MCF 10A (cell line): ENCODE measurements at regions not wholly inside any gene's neighbourhood (a gene's known extent, or its start where the extent isn't known, plus 50 kb on each side); places are given as distances from the start of the nearest gene placed in this dataset.

ENCODE experiments used
- BruUV-seq: library from RNA; stranded (reverse); fragments of 400-500 nt; replicated peaks from 2 replicates; lab custom pipeline; 2021; lab: Mats Ljungman, UMichigan
- CTCF ChIA-PET: fragments of 300-600 bp; sonication (Branson Sonifier 250); formaldehyde crosslinking; extraction: SDS; loops from one replicate; lab custom pipeline; 2021; ENCODE audit warnings: antibody characterized with exemption, inconsistent platforms; lab: Yijun Ruan, JAX
- POLR2A ChIA-PET: fragments of 300-600, 350-650 bp; sonication (Branson Sonifier 250); formaldehyde crosslinking; extraction: SDS; loops from one replicate; lab custom pipeline; 2020; ENCODE audit warnings: antibody characterized with exemption, inconsistent platforms; lab: Yijun Ruan, JAX
- DNase-seq: peaks from one replicate; pipeline ENCODE4 v3.0.0-alpha.2; 2018; ENCODE audit not compliant: unreplicated experiment
- H3K27ac Mint-ChIP-seq: one replicate; pipeline ENCODE4 v1.8.0; 2022; ENCODE audit warnings: mild to moderate bottlenecking, low read depth, mixed read lengths; ENCODE audit not compliant: unreplicated experiment
- H3K27me3 Mint-ChIP-seq: one replicate; pipeline ENCODE4 v1.8.0; 2022; ENCODE audit warnings: mixed read lengths; ENCODE audit not compliant: insufficient read depth, unreplicated experiment
- H3K36me3 Mint-ChIP-seq: one replicate; pipeline ENCODE4 v1.8.0; 2022; ENCODE audit warnings: mild to moderate bottlenecking, moderate library complexity, mixed read lengths; ENCODE audit not compliant: insufficient read depth, unreplicated experiment
- H3K4me1 Mint-ChIP-seq: one replicate; pipeline ENCODE4 v1.8.0; 2022; ENCODE audit warnings: mixed read lengths; ENCODE audit not compliant: insufficient read depth, unreplicated experiment
- H3K4me3 Mint-ChIP-seq: one replicate; pipeline ENCODE4 v1.8.0; 2022; ENCODE audit warnings: mild to moderate bottlenecking, moderate library complexity, mixed read lengths; ENCODE audit not compliant: unreplicated experiment
- H3K9me3 Mint-ChIP-seq: one replicate; pipeline ENCODE4 v1.8.0; 2022; ENCODE audit warnings: mixed read lengths; ENCODE audit not compliant: unreplicated experiment
- intact Hi-C: fragments of 100-400 bp; cut with micrococcal nuclease; formaldehyde crosslinking; loops from 2 replicates; pipeline ENCODE4 v1.14.1; 2022
- TF ChIP-seq, protein P1 (sequence below): fragments of 200-600 bp; IDR thresholded peaks from one replicate; pipeline ENCODE4 v1.8.0; 2022; ENCODE audit warnings: antibody characterized with exemption, mild to moderate bottlenecking; ENCODE audit not compliant: unreplicated experiment

- CTCF ChIA-PET: interaction anchor here (0.5 kb wide), 1 partner anchor 62 kb away, joined by 3 read pairs; no protein-coding TSS in a partner anchor
- no peak for DNase-seq
- no peaks in the 10 kb centered on the region for H3K36me3 Mint-ChIP-seq
- TF ChIP-seq, protein P1, sequence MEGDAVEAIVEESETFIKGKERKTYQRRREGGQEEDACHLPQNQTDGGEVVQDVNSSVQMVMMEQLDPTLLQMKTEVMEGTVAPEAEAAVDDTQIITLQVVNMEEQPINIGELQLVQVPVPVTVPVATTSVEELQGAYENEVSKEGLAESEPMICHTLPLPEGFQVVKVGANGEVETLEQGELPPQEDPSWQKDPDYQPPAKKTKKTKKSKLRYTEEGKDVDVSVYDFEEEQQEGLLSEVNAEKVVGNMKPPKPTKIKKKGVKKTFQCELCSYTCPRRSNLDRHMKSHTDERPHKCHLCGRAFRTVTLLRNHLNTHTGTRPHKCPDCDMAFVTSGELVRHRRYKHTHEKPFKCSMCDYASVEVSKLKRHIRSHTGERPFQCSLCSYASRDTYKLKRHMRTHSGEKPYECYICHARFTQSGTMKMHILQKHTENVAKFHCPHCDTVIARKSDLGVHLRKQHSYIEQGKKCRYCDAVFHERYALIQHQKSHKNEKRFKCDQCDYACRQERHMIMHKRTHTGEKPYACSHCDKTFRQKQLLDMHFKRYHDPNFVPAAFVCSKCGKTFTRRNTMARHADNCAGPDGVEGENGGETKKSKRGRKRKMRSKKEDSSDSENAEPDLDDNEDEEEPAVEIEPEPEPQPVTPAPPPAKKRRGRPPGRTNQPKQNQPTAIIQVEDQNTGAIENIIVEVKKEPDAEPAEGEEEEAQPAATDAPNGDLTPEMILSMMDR: no peak
- no peak overlapping the region for H3K27ac Mint-ChIP-seq
- POLR2A ChIA-PET: no interaction called here
- H3K27me3 Mint-ChIP-seq: no peaks in the 10 kb centered on the region
- no peak overlapping the region for H3K4me3 Mint-ChIP-seq
- peaks cover 9% of the 10 kb centered on the region for H3K4me1 Mint-ChIP-seq
- H3K9me3 Mint-ChIP-seq: no peaks in the 10 kb centered on the region
- no TSS peak for BruUV-seq
- intact Hi-C loops: no loop called here
Observed at GRCh38 chr4:119739796-119740195, 111.2 kb upstream of the PDE5A start.

- no peaks in the 10 kb centered on the region for H3K36me3 Mint-ChIP-seq
- peaks cover 12% of the 10 kb centered on the region for H3K4me1 Mint-ChIP-seq
- no peak overlapping the region for H3K4me3 Mint-ChIP-seq
- no peaks in the 10 kb centered on the region for H3K27me3 Mint-ChIP-seq
- intact Hi-C loops: no loop called here
- DNase-seq: no peak
- TF ChIP-seq, protein P1: no peak
- H3K27ac Mint-ChIP-seq: no peak overlapping the region
- no TSS peak for BruUV-seq
- H3K9me3 Mint-ChIP-seq: no peaks in the 10 kb centered on the region
- POLR2A ChIA-PET: interaction anchor here (0.7 kb wide), 1 partner anchor 20 kb away, joined by 3 read pairs; no protein-coding TSS in a partner anchor
- CTCF ChIA-PET: interaction anchor here (0.6 kb wide), 1 partner anchor 351 kb away, joined by 4 read pairs; no protein-coding TSS in a partner anchor
Observed at GRCh38 chr4:119738901-119739300, 110.3 kb upstream of the PDE5A start.

- CTCF ChIA-PET: interaction anchor here (0.5 kb wide), 2 partner anchors 13 to 326 kb away, joined by 3 read pairs; no protein-coding TSS in a partner anchor
- H3K27ac Mint-ChIP-seq: no peak overlapping the region
- DNase-seq: no peak
- H3K4me3 Mint-ChIP-seq: no peak overlapping the region
- no peaks in the 10 kb centered on the region for H3K9me3 Mint-ChIP-seq
- TF ChIP-seq, protein P1: no peak
- peaks cover 17% of the 10 kb centered on the region for H3K4me1 Mint-ChIP-seq
- H3K36me3 Mint-ChIP-seq: no peaks in the 10 kb centered on the region
- intact Hi-C loops: no loop called here
- H3K27me3 Mint-ChIP-seq: no peaks in the 10 kb centered on the region
- POLR2A ChIA-PET: interaction anchor here (0.7 to 1.8 kb wide), 3 partner anchors 8 to 14 kb away, joined by 4 to 8 read pairs (median 4); no protein-coding TSS in a partner anchor
- no TSS peak for BruUV-seq
Observed at GRCh38 chr4:119736559-119736958, 108.0 kb upstream of the PDE5A start.

- POLR2A ChIA-PET: interaction anchor here (1.8 kb wide), 1 partner anchor 13 kb away, joined by 8 read pairs; no protein-coding TSS in a partner anchor
- H3K4me3 Mint-ChIP-seq: no peak overlapping the region
Observed at GRCh38 chr4:119735165-119735651, 106.6 kb upstream of the PDE5A start.

More at GRCh38 chr4:119735165-119735651, 106.6 kb upstream of the PDE5A start:
- peaks cover 31% of the 10 kb centered on the region for H3K4me1 Mint-ChIP-seq
- H3K27ac Mint-ChIP-seq: peak overlapping the region; percentile 84
- TF ChIP-seq, protein P1: no peak
- H3K9me3 Mint-ChIP-seq: no peaks in the 10 kb centered on the region
- H3K27me3 Mint-ChIP-seq: no peaks in the 10 kb centered on the region
- CTCF ChIA-PET: interaction anchor here (0.6 to 0.8 kb wide), 3 partner anchors 24 to 336 kb away, joined by 3 read pairs; no protein-coding TSS in a partner anchor
- peak; percentile 52 for DNase-seq
- intact Hi-C loops: no loop called here
- BruUV-seq: no TSS peak
- no peaks in the 10 kb centered on the region for H3K36me3 Mint-ChIP-seq
